K562 (cell line): ENCODE measurements at regions not wholly inside any gene's neighbourhood (a gene's known extent, or its start where the extent isn't known, plus 50 kb on each side); places are given as distances from the start of the nearest gene placed in this dataset.
"Not testable (repeated sequence)": the region's sequence is repeated elsewhere in the genome, so short reads cannot be mapped to it uniquely, and the experiment has no call there.

Source experiments
- CBFA2T3 ChIP-seq: fragments of 450-650 bp; IDR thresholded peaks from 2 replicates; pipeline ENCODE4 v1.6.1; 2017
- FOXP1 ChIP-seq: sonication (generic); formaldehyde crosslinking; IDR thresholded peaks from 2 replicates; pipeline ENCODE4 v1.8.0; 2022; ENCODE audit warnings: mild to moderate bottlenecking, missing genetic modification reagents
- SMC3 ChIP-seq: conservative IDR thresholded peaks from 2 replicates; pipeline ENCODE4 v1.6.1; 2011; ENCODE audit warnings: low read depth, low read length, improper control_type of control experiment; ENCODE audit not compliant: insufficient read depth
- TCF7L2 ChIP-seq: fragments of 150-350 bp; IDR thresholded peaks from 2 replicates; pipeline ENCODE4 v1.6.1; 2016; ENCODE audit warnings: low read depth, mild to moderate bottlenecking, low read length, moderate library complexity
- ZNF75A ChIP-seq: fragments of 450-650 bp; formaldehyde crosslinking; IDR thresholded peaks from 2 replicates; pipeline ENCODE4 v1.4.0; 2020; ENCODE audit warnings: mild to moderate bottlenecking
- TF ChIP-seq, protein P1 (sequence below): sonication (generic); formaldehyde crosslinking; IDR thresholded peaks from 2 replicates; pipeline ENCODE4 v1.8.0; 2022; ENCODE audit warnings: mild to moderate bottlenecking, missing genetic modification reagents, borderline replicate concordance
- TF ChIP-seq, protein P2 (sequence below): sonication (generic); formaldehyde crosslinking; IDR thresholded peaks from 2 replicates; pipeline ENCODE4 v1.9.0; 2022; ENCODE audit warnings: mild to moderate bottlenecking, missing genetic modification reagents

GRCh38 chr6:28639445-28640290 is 114.0 kb downstream of the GPX5 start:
- not testable (repeated sequence) for TF ChIP-seq SMC3; CBFA2T3; TCF7L2; FOXP1 (CRISPR knock-in tag); ZNF75A (CRISPR knock-in tag)
- TF ChIP-seq, protein P1, sequence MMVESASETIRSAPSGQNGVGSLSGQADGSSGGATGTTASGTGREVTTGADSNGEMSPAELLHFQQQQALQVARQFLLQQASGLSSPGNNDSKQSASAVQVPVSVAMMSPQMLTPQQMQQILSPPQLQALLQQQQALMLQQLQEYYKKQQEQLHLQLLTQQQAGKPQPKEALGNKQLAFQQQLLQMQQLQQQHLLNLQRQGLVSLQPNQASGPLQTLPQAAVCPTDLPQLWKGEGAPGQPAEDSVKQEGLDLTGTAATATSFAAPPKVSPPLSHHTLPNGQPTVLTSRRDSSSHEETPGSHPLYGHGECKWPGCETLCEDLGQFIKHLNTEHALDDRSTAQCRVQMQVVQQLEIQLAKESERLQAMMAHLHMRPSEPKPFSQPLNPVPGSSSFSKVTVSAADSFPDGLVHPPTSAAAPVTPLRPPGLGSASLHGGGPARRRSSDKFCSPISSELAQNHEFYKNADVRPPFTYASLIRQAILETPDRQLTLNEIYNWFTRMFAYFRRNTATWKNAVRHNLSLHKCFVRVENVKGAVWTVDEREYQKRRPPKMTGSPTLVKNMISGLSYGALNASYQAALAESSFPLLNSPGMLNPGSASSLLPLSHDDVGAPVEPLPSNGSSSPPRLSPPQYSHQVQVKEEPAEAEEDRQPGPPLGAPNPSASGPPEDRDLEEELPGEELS = not testable (repeated sequence)
- TF ChIP-seq, protein P2, sequence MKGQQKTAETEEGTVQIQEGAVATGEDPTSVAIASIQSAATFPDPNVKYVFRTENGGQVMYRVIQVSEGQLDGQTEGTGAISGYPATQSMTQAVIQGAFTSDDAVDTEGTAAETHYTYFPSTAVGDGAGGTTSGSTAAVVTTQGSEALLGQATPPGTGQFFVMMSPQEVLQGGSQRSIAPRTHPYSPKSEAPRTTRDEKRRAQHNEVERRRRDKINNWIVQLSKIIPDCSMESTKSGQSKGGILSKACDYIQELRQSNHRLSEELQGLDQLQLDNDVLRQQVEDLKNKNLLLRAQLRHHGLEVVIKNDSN = not testable (repeated sequence)
